ENCODE measurements at regions not wholly inside any gene's neighbourhood (a gene's known extent, or its start where the extent isn't known, plus 50 kb on each side); places are given as distances from the start of the nearest gene placed in this dataset.

DNA sequence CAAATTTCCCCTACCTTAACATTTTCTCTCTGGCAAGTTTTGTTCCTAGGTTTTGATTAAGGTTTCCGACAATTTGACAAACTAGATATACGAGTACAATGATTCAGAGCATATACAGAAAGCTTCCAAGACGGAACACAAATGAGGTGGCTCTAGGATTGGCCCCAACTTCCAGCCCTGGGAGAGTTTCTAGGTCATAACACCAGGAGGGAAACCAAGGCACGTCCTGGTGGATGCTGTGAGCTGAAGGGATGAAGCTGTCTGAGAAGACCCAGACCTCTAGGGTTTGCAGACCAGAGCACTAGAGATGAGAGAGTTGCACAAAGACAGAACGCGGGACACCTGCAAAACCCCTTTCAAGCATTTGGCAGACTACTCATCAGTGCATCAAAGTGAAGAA lies 51.5 kb upstream of the CAND1 start:
- H3K9ac ChIP-seq (ENCODE audit: low read length in 5 of 5) = no peak overlapping the region
- no peaks in the 10 kb centered on the region for H3K9me3 ChIP-seq (ENCODE audit: control insufficient read depth in 5 of 5, low read length in 5 of 5)
- no peaks in the 10 kb centered on the region for H3K36me3 ChIP-seq (ENCODE audit: control insufficient read depth in 5 of 5, insufficient read depth in 5 of 5, low read length in 5 of 5)
- H3K27ac ChIP-seq (ENCODE audit: low read depth, low read length) = no peak overlapping the region
- H3K27me3 ChIP-seq (ENCODE audit: control insufficient read depth in 5 of 5, insufficient read depth in 4 of 5, low read length in 5 of 5) = no peaks in the 10 kb centered on the region
- no peaks in the 10 kb centered on the region for H3K4me1 ChIP-seq (ENCODE audit: control insufficient read depth in 5 of 5, insufficient read depth in 5 of 5, low read length in 5 of 5)
- H3K4me3 ChIP-seq (ENCODE audit: low read depth in 1 of 5, low read length in 5 of 5) = no peak overlapping the region

All from subcutaneous abdominal adipose tissue (tissue), 5 donors.